Left cardiac atrium (tissue), 4 donors: ENCODE measurements at regions not wholly inside any gene's neighbourhood (a gene's known extent, or its start where the extent isn't known, plus 50 kb on each side); places are given as distances from the start of the nearest gene placed in this dataset.

Source experiments
- ATAC-seq, 2 donors: fragments of 200-7000 bp; cut with Tn5 transposase; one replicate each; pipeline ENCODE4 v1.9.1; 2020; ENCODE audit warnings: mild to moderate bottlenecking in 2 of 2, moderate library complexity in 2 of 2
- DNase-seq: peaks from one replicate; pipeline ENCODE4 v3.0.0-alpha.2; 2020
- intact Hi-C, 2 donors: fragments of 100-400 bp; cut with DNase I; formaldehyde crosslinking; loops; one replicate each; pipeline versions ENCODE4 v1.14.1 to v1.15.1; 2022 to 2023
- donor health status: DM: no; HTN: yes; CAD: no.
- donor health status: DM: no; HTN: yes; CAD: no; lungs with severe emphysema.
- donor health status: DM: yes; HTN: yes; CAD: no.
- donor health status: Dilated cardiomyopathy.

- intact Hi-C loops = loop anchor here in 1 of 2 donors (5.0 to 10.0 kb wide), 2 partner anchors 279 to 516 kb away; partner anchors contain the start of gene TCF4
- no peak for DNase-seq
- no peak for ATAC-seq
Measured at GRCh38 chr18:55863391-55863706, 275.4 kb upstream of the TCF4 start.

GRCh38 chr18:55862693-55863390 lies 274.9 kb upstream of the TCF4 start:
- intact Hi-C loops = loop anchor here in 1 of 2 donors (5.0 to 10.0 kb wide), 2 partner anchors 278 to 516 kb away; partner anchors contain the start of gene TCF4

GRCh38 chr18:55861266-55861665 lies 273.3 kb upstream of the TCF4 start:
- DNase-seq = no peak
- intact Hi-C loops = loop anchor here in 1 of 2 donors (5.0 to 10.0 kb wide), 2 partner anchors 276 to 514 kb away; partner anchors contain the start of gene TCF4
- ATAC-seq = no peak

More at GRCh38 chr18:55862693-55863390, 274.9 kb upstream of the TCF4 start:
- DNase-seq (no peak), ATAC-seq (no peak)

GRCh38 chr18:55858661-55859515 lies 270.9 kb upstream of the TCF4 start:
- intact Hi-C loops = loop anchor here in 1 of 2 donors (10.0 kb wide), 1 partner anchor 444 kb away; no protein-coding TSS in a partner anchor
- ATAC-seq (no peak), DNase-seq (no peak)

- intact Hi-C loops = loop anchor here in 1 of 2 donors (10.0 kb wide), 1 partner anchor 443 kb away; no protein-coding TSS in a partner anchor
- DNase-seq (no peak), ATAC-seq (no peak)
Measured at GRCh38 chr18:55857956-55858355, 270.0 kb upstream of the TCF4 start.

GRCh38 chr18:55857409-55857808 lies 269.4 kb upstream of the TCF4 start:
- ATAC-seq = no peak
- intact Hi-C loops = loop anchor here in 1 of 2 donors (10.0 kb wide), 1 partner anchor 443 kb away; no protein-coding TSS in a partner anchor
- DNase-seq = no peak

GRCh38 chr18:55856679-55857078 lies 268.7 kb upstream of the TCF4 start:
- DNase-seq (no peak), ATAC-seq (no peak)
- intact Hi-C loops = loop anchor here in 1 of 2 donors (10.0 kb wide), 1 partner anchor 442 kb away; no protein-coding TSS in a partner anchor

- intact Hi-C loops = loop anchor here in 1 of 2 donors (10.0 kb wide), 1 partner anchor 441 kb away; no protein-coding TSS in a partner anchor
- peak in 1 of 2 donors; percentile 64 for ATAC-seq
- no peak for DNase-seq
Measured at GRCh38 chr18:55856229-55856628, 268.2 kb upstream of the TCF4 start.

GRCh38 chr18:55853268-55853667 lies 265.3 kb upstream of the TCF4 start:
- intact Hi-C loops = loop anchor here in 1 of 2 donors (10.0 kb wide), 1 partner anchor 438 kb away; no protein-coding TSS in a partner anchor
- no peak for ATAC-seq
- no peak for DNase-seq

- intact Hi-C loops = loop anchor here in 1 of 2 donors (10.0 kb wide), 1 partner anchor 436 kb away; no protein-coding TSS in a partner anchor
- ATAC-seq (no peak), DNase-seq (no peak)
Measured at GRCh38 chr18:55850904-55851303, 262.9 kb upstream of the TCF4 start.

- intact Hi-C loops = no loop called here
- ATAC-seq (no peak), DNase-seq (no peak)
Measured at GRCh38 chr18:55849391-55849790, 261.4 kb upstream of the TCF4 start.

GRCh38 chr18:55847960-55848359 lies 260.0 kb upstream of the TCF4 start:
- intact Hi-C loops = no loop called here
- no peak for ATAC-seq
- no peak for DNase-seq

GRCh38 chr18:55845221-55845620 lies 257.2 kb upstream of the TCF4 start:
- intact Hi-C loops = no loop called here

GRCh38 chr18:55844382-55844781 lies 256.4 kb upstream of the TCF4 start:
- intact Hi-C loops = no loop called here
- ATAC-seq = no peak
- DNase-seq = no peak

More at GRCh38 chr18:55845221-55845620, 257.2 kb upstream of the TCF4 start:
- ATAC-seq = no peak
- no peak for DNase-seq

- ATAC-seq (no peak), DNase-seq (no peak)
- intact Hi-C loops = no loop called here
Measured at GRCh38 chr18:55841314-55841713, 253.3 kb upstream of the TCF4 start.

- ATAC-seq (no peak), DNase-seq (no peak)
- intact Hi-C loops = no loop called here
Measured at GRCh38 chr18:55840601-55841170, 252.7 kb upstream of the TCF4 start.

GRCh38 chr18:55839343-55839742 lies 251.4 kb upstream of the TCF4 start:
- no peak for DNase-seq
- ATAC-seq = peak in 1 of 2 donors; percentile 36
- intact Hi-C loops = no loop called here

GRCh38 chr18:55838841-55839240 lies 250.8 kb upstream of the TCF4 start:
- ATAC-seq = peak in 1 of 2 donors; percentile 51
- no peak for DNase-seq
- intact Hi-C loops = no loop called here

- ATAC-seq = no peak
Measured at GRCh38 chr18:55838319-55838718, 250.3 kb upstream of the TCF4 start.

More at GRCh38 chr18:55838319-55838718, 250.3 kb upstream of the TCF4 start:
- no peak for DNase-seq
- intact Hi-C loops = no loop called here
